GM13976 (cell line): ENCODE measurements at regions not wholly inside any gene's neighbourhood (a gene's known extent, or its start where the extent isn't known, plus 50 kb on each side); places are given as distances from the start of the nearest gene placed in this dataset.

Experiments
- DNase-seq: peaks from one replicate; pipeline ENCODE4 v3.0.0; 2012; ENCODE audit warnings: low spot score
- in situ Hi-C: fragments of 300-500 bp; cut with MboI; formaldehyde crosslinking; loops from one replicate; pipeline ENCODE4 v1.12.0; 2022; ENCODE audit warnings: low sequenced_read_pairs, mixed read lengths, inconsistent platforms; ENCODE audit not compliant: unreplicated experiment
- TF ChIP-seq, protein P1 (sequence below): IDR thresholded peaks from 2 replicates; pipeline ENCODE4 v1.5.1; 2012; ENCODE audit warnings: borderline replicate concordance, mild to moderate bottlenecking; ENCODE audit not compliant: insufficient read depth; ENCODE audit errors: extremely low read depth, missing control alignments, control extremely low read depth

DNA sequence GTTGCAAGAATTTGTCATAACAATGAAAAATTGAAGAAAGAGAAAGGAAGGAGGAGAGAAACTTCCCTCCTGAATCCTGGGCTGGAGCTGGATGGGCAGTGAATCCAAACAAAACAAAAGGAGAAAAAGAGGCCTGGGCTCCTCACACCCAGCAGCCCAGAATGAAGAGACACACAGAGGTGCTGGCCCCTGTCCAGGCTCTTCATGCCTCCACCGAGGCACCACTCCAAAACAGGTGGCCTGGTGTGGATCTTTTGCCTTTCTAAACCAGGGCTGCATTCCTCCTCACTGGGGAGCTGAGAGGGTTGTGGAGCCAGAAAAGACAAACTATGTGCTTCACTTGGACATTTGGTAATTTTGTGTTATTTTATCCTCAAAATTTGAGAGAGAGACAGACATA, 76.0 kb downstream of the FAM124B start:
- in situ Hi-C loops: no loop called here
- DNase-seq: no peak
- TF ChIP-seq, protein P1, sequence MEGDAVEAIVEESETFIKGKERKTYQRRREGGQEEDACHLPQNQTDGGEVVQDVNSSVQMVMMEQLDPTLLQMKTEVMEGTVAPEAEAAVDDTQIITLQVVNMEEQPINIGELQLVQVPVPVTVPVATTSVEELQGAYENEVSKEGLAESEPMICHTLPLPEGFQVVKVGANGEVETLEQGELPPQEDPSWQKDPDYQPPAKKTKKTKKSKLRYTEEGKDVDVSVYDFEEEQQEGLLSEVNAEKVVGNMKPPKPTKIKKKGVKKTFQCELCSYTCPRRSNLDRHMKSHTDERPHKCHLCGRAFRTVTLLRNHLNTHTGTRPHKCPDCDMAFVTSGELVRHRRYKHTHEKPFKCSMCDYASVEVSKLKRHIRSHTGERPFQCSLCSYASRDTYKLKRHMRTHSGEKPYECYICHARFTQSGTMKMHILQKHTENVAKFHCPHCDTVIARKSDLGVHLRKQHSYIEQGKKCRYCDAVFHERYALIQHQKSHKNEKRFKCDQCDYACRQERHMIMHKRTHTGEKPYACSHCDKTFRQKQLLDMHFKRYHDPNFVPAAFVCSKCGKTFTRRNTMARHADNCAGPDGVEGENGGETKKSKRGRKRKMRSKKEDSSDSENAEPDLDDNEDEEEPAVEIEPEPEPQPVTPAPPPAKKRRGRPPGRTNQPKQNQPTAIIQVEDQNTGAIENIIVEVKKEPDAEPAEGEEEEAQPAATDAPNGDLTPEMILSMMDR: no peak

DNA sequence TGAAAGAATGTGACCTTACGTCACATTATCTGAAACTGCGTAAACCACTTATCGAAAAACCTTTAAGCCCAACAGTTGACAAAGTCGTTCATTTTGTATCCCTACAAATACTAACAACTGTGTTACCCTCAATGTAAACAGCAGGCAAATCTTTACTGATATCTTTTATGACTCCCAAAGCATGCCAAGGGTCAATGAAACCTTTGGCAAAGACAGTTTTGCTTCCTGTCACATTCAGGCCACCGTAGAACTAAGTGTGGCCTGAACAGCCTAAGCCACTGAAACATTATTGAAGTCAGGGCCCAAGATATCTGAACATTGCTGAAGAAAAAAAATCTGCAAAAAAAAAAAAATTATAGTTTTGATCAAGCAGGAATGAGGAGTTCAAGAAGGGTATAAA, 77.3 kb downstream of the FAM124B start:
- TF ChIP-seq, protein P1: no peak
- DNase-seq: no peak
- in situ Hi-C loops: no loop called here

DNA sequence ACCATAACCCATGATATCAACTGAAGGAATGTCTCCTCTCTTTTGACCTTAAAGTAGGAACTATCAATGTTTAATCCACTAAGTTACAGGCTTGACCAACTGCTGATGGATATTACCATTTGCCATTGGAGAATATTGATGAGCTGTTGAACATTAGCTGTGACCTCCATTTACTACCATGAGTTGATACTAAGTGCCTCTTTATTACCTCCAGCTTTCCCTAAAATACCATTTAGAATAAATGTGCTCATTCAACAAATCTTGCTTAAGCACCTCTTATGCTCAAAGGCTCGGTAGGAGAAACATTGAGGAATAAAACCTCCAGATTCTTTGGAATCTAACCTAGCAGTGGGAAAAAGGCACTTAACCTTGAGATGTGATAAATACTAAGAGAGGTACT, 81.2 kb downstream of the FAM124B start:
- in situ Hi-C loops: no loop called here
- TF ChIP-seq, protein P1: no peak
- DNase-seq: no peak

GRCh38 chr2:224319750-224320149, 82.2 kb downstream of the FAM124B start:
- DNase-seq: no peak
- in situ Hi-C loops: no loop called here

DNA sequence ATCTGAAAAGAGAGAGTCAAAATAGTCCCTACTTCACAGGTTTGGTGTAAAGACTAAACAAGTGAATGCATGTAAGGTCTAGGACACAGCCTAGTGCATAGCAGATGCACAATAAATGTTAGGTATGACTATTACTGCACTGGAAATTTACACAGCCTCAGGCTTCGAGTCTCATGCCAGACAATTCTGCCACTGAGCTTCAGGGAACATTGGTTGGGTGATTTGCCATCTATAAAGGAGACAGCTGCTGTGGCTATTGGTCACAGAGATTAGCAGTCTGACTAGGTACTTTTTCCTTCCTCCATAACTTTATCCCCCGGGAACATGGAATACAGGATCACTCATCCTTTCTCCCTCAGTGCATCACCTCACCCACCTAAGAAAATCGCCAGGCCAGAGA, 89.2 kb downstream of the FAM124B start:
- in situ Hi-C loops: no loop called here
- TF ChIP-seq, protein P1: no peak
- no peak for DNase-seq

More at GRCh38 chr2:224319750-224320149, 82.2 kb downstream of the FAM124B start:
- TF ChIP-seq, protein P1: no peak

DNA sequence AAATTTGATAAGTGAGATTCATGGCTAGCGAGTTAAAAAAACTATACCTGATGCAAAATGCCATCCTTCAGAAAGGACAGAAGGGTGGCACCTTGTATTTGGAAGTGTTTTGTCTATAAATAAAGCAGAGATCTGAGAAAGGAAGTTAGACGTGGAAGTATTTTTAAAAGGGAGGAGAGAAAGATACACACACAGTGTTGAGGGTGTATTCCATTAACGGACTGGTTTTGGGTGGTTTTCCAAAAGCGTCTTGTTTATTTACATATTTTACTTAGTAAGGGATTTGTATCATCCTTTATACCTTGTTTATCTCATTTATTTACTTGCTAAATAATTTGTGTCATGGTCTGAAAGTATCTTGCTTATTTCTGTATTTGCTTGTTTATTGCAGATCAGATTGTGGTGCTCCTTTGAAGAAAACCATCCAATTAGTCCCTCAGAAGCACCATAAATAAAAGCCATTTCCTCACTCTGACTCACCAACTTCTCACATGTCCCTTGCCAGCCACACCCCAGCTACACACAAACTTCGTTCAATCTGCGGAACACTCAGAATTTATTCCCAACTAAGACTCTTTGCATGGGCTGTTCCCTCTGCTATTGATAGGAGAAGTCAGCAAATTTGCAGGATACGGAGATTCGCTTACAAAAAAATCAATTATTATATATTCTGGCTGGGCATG, 90.8 kb downstream of the FAM124B start:
- DNase-seq: no peak
- TF ChIP-seq, protein P1: no peak
- in situ Hi-C loops: no loop called here
